ENCODE measurements at regions not wholly inside any gene's neighbourhood (a gene's known extent, or its start where the extent isn't known, plus 50 kb on each side); places are given as distances from the start of the nearest gene placed in this dataset.

GRCh38 chr6:126091466-126091865, 105.1 kb downstream of the TRMT11 start:
- intact Hi-C loops (cut with micrococcal nuclease): no loop called here
- Mint-ChIP-seq H3K9me3 (no peaks in the 10 kb centered on the region), H3K4me3 (no peak overlapping the region), H3K27me3 (no peaks in the 10 kb centered on the region), H3K27ac (no peak overlapping the region), H3K36me3 (ENCODE audit: low read depth) (peaks cover 3% of the 10 kb centered on the region), H3K4me1 (ENCODE audit: low read depth) (peaks cover 3% of the 10 kb centered on the region)
- DNase-seq (no peak), ATAC-seq (no peak)
- ChIA-PET POLR2A (no interaction called here), CTCF (interaction anchor here (0.7 kb wide), 1 partner anchor 332 kb away, joined by 3 read pairs; no protein-coding TSS in a partner anchor)
- no peak for TF ChIP-seq CTCF (IDR thresholded peaks at IDR 0.05)

DNA sequence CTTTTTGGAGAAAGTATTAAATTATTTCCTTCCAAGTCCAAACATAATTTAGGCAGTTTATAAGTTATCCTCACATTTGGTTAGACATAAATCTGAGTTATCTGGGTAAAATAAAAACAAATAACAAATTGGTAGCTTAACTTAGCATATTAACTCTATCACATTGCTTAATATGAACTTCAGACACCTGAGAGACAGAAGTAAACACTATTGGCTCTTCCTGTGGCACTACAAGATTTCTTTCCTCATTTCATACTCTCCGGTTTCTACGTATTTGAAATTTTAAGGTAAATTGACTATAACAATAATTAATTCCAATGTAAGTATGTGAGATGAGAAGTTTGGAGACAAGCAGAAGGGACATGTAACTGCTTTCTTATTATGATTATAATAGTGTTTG, 106.8 kb downstream of the TRMT11 start:
- DNase-seq (no peak), ATAC-seq (no peak)
- Mint-ChIP-seq H3K9me3 (no peaks in the 10 kb centered on the region), H3K27me3 (no peaks in the 10 kb centered on the region), H3K4me3 (no peak overlapping the region), H3K36me3 (ENCODE audit: low read depth) (peaks cover 3% of the 10 kb centered on the region), H3K4me1 (ENCODE audit: low read depth) (no peaks in the 10 kb centered on the region), H3K27ac (no peak overlapping the region)
- ChIA-PET CTCF (no interaction called here), POLR2A (no interaction called here)
- intact Hi-C loops (cut with micrococcal nuclease): no loop called here
- TF ChIP-seq CTCF (IDR thresholded peaks at IDR 0.05): no peak

GRCh38 chr6:126094411-126094810, 108.1 kb downstream of the TRMT11 start:
- POLR2A ChIA-PET: no interaction called here
- Mint-ChIP-seq H3K27me3 (no peaks in the 10 kb centered on the region), H3K27ac (no peak overlapping the region), H3K36me3 (ENCODE audit: low read depth) (peaks cover 3% of the 10 kb centered on the region), H3K4me1 (ENCODE audit: low read depth) (no peaks in the 10 kb centered on the region), H3K9me3 (no peaks in the 10 kb centered on the region), H3K4me3 (no peak overlapping the region)
- ATAC-seq: no peak
- CTCF ChIA-PET: no interaction called here
- DNase-seq: no peak
- intact Hi-C loops (cut with micrococcal nuclease): no loop called here
- TF ChIP-seq CTCF (IDR thresholded peaks at IDR 0.05): no peak

- Mint-ChIP-seq H3K36me3 (ENCODE audit: low read depth) (peaks cover 4% of the 10 kb centered on the region), H3K9me3 (no peaks in the 10 kb centered on the region), H3K4me1 (ENCODE audit: low read depth) (no peaks in the 10 kb centered on the region), H3K4me3 (no peak overlapping the region), H3K27ac (no peak overlapping the region), H3K27me3 (no peaks in the 10 kb centered on the region)
- no peak for TF ChIP-seq CTCF (IDR thresholded peaks at IDR 0.05)
- DNase-seq (no peak), ATAC-seq (no peak)
- ChIA-PET POLR2A (no interaction called here), CTCF (no interaction called here)
- intact Hi-C loops (cut with micrococcal nuclease): no loop called here
Measured at GRCh38 chr6:126100386-126100785, 114.0 kb downstream of the TRMT11 start.

DNA sequence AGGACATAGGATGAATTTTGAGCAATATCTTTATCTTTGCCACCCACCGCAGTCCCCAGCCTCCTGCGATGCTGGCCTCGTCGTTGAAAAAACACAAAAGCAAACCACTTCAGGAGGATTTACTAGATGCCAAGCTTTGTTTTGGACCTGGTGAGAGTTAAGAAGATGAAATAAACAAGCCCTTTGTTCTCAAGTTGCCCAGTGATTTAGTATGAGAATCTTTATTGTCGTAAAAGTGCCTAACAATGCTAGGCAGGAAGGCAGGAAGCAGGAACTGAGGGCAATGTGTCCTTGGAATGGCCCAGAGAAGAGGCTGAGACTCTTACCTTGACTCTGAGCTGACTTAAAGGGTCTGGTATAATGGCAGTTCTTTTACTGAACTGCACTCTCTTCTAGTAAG, 116.0 kb downstream of the TRMT11 start:
- TF ChIP-seq CTCF (IDR thresholded peaks at IDR 0.05): no peak
- DNase-seq (no peak), ATAC-seq (no peak)
- Mint-ChIP-seq H3K9me3 (no peaks in the 10 kb centered on the region), H3K4me3 (no peak overlapping the region), H3K27me3 (no peaks in the 10 kb centered on the region), H3K36me3 (ENCODE audit: low read depth) (peaks cover 4% of the 10 kb centered on the region), H3K27ac (no peak overlapping the region), H3K4me1 (ENCODE audit: low read depth) (no peaks in the 10 kb centered on the region)
- ChIA-PET POLR2A (no interaction called here), CTCF (no interaction called here)
- intact Hi-C loops (cut with micrococcal nuclease): no loop called here

All from activated CD8-positive, alpha-beta T cell treated with anti-CD3 and anti-CD28 coated beads for 36 hours (primary cell).